ENCODE measurements at regions not wholly inside any gene's neighbourhood (a gene's known extent, or its start where the extent isn't known, plus 50 kb on each side); places are given as distances from the start of the nearest gene placed in this dataset.

GRCh38 chr22:49255741-49256318, 571.8 kb downstream of the BRD1 start:
- no peak for TF ChIP-seq MYC (IDR thresholded peaks at IDR 0.05; ENCODE audit: low read depth, low read length)
- TF ChIP-seq POLR2A (IDR thresholded peaks at IDR 0.05; ENCODE audit: extremely low read depth, insufficient read length) = no peak
- TF ChIP-seq CTCF (IDR thresholded peaks at IDR 0.05; ENCODE audit: low read depth, low read length) = no peak
- no peak for TF ChIP-seq MAX (IDR thresholded peaks at IDR 0.05; ENCODE audit: low read depth, low read length)
- H3K4me3 ChIP-seq (ENCODE audit: low read depth, low read length) = no peak overlapping the region
- no peak for DNase-seq (ENCODE audit: low read depth)

DNA sequence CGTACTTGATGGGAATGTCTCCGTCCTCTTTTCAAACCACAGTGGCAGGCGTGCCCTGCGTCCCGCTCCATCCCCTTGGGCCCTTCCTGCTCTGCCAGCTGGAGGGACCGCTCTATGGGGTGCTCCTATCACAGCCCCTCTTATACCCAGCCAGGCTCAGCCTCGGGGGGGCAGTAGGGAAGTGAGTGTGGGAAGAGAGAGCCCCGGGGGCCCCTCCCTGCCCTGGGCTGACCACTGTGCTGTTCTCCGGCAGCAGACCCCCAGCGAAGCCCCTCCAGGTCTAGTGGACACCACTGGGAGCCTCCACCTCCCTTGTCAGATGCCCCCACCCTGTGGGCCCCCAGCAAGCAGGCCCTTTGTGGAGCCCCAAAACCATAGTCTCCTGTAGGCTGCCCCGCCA, 572.5 kb downstream of the BRD1 start:
- TF ChIP-seq MAX (IDR thresholded peaks at IDR 0.05; ENCODE audit: low read depth, low read length) (no peak), POLR2A (IDR thresholded peaks at IDR 0.05; ENCODE audit: extremely low read depth, insufficient read length) (no peak), MYC (IDR thresholded peaks at IDR 0.05; ENCODE audit: low read depth, low read length) (no peak)
- H3K4me3 ChIP-seq (ENCODE audit: low read depth, low read length) = no peak overlapping the region
- no peak for DNase-seq (ENCODE audit: low read depth)

- DNase-seq (ENCODE audit: low read depth) = no peak
- TF ChIP-seq CTCF (IDR thresholded peaks at IDR 0.05; ENCODE audit: low read depth, low read length) (no peak), POLR2A (IDR thresholded peaks at IDR 0.05; ENCODE audit: extremely low read depth, insufficient read length) (no peak), MAX (IDR thresholded peaks at IDR 0.05; ENCODE audit: low read depth, low read length) (no peak), MYC (IDR thresholded peaks at IDR 0.05; ENCODE audit: low read depth, low read length) (no peak)
- no peak overlapping the region for H3K4me3 ChIP-seq (ENCODE audit: low read depth, low read length)
Measured at GRCh38 chr22:49253656-49254055, 574.0 kb downstream of the BRD1 start.

- no peak for DNase-seq (ENCODE audit: low read depth)
- TF ChIP-seq CTCF (IDR thresholded peaks at IDR 0.05; ENCODE audit: low read depth, low read length) = no peak
- TF ChIP-seq POLR2A (IDR thresholded peaks at IDR 0.05; ENCODE audit: extremely low read depth, insufficient read length) = no peak
- TF ChIP-seq MYC (IDR thresholded peaks at IDR 0.05; ENCODE audit: low read depth, low read length) = no peak
- no peak for TF ChIP-seq MAX (IDR thresholded peaks at IDR 0.05; ENCODE audit: low read depth, low read length)
- H3K4me3 ChIP-seq (ENCODE audit: low read depth, low read length) = no peak overlapping the region
Measured at GRCh38 chr22:49251371-49251770, 576.3 kb downstream of the BRD1 start.

- no peak for DNase-seq (ENCODE audit: low read depth)
- H3K4me3 ChIP-seq (ENCODE audit: low read depth, low read length) = no peak overlapping the region
- TF ChIP-seq MAX (IDR thresholded peaks at IDR 0.05; ENCODE audit: low read depth, low read length) = no peak
- TF ChIP-seq POLR2A (IDR thresholded peaks at IDR 0.05; ENCODE audit: extremely low read depth, insufficient read length) = no peak
- TF ChIP-seq CTCF (IDR thresholded peaks at IDR 0.05; ENCODE audit: low read depth, low read length) = no peak
- no peak for TF ChIP-seq MYC (IDR thresholded peaks at IDR 0.05; ENCODE audit: low read depth, low read length)
Measured at GRCh38 chr22:49247194-49247924, 580.3 kb downstream of the BRD1 start.

Data from NB4 (cell line).